ENCODE measurements at regions not wholly inside any gene's neighbourhood (a gene's known extent, or its start where the extent isn't known, plus 50 kb on each side); places are given as distances from the start of the nearest gene placed in this dataset.
A peak's percentile ranks its signal among the peaks of the same experiment; 100 is the strongest.
"Not testable (repeated sequence)": the region's sequence is repeated elsewhere in the genome, so short reads cannot be mapped to it uniquely, and the experiment has no call there.

GRCh38 chr2:238525990-238526389 lies 99.3 kb downstream of the ASB1 start:
- TF ChIP-seq POU6F1 (CRISPR knock-in tag; IDR thresholded peaks at IDR 0.05; ENCODE audit: borderline replicate concordance, low read depth), result no peak
- no peak for TF ChIP-seq CSDC2 (CRISPR knock-in tag; IDR thresholded peaks at IDR 0.05)
- no peak for TF ChIP-seq CREB5 (CRISPR knock-in tag; IDR thresholded peaks at IDR 0.05; ENCODE audit: low read depth)
- no peak for TF ChIP-seq PATZ1 (CRISPR knock-in tag; IDR thresholded peaks at IDR 0.05; ENCODE audit: borderline replicate concordance)
- no peak for TF ChIP-seq ESRRG (CRISPR knock-in tag; IDR thresholded peaks at IDR 0.05)
- no peak for TF ChIP-seq ZNF565 (CRISPR knock-in tag; conservative IDR thresholded peaks at IDR 0.05; ENCODE audit: low read depth)
- no peak for TF ChIP-seq SNAI2 (CRISPR knock-in tag; IDR thresholded peaks at IDR 0.05)
- no peak for TF ChIP-seq ZNF70 (CRISPR knock-in tag; IDR thresholded peaks at IDR 0.05)
- no peak for TF ChIP-seq ZFP3 (CRISPR knock-in tag; IDR thresholded peaks at IDR 0.05)
- no peak for ATAC-seq

- TF ChIP-seq SNAI2 (CRISPR knock-in tag; IDR thresholded peaks at IDR 0.05), result no peak
- TF ChIP-seq ARNTL (CRISPR knock-in tag; IDR thresholded peaks at IDR 0.05; ENCODE audit: borderline replicate concordance, low read depth), result no peak
- TF ChIP-seq ESRRG (CRISPR knock-in tag; IDR thresholded peaks at IDR 0.05), result no peak
- no peak for TF ChIP-seq ISL1 (CRISPR knock-in tag; IDR thresholded peaks at IDR 0.05)
- no peak for TF ChIP-seq ZC3H10 (CRISPR knock-in tag; IDR thresholded peaks at IDR 0.05)
- TF ChIP-seq TCF4 (CRISPR knock-in tag; IDR thresholded peaks at IDR 0.05; ENCODE audit: borderline replicate concordance), result no peak
- TF ChIP-seq TOX (CRISPR knock-in tag; IDR thresholded peaks at IDR 0.05; ENCODE audit: borderline replicate concordance), result no peak; the same call in 1 of the 2 replicates
- no peak for TF ChIP-seq ZNF70 (CRISPR knock-in tag; IDR thresholded peaks at IDR 0.05)
- no peak for TF ChIP-seq POU6F1 (CRISPR knock-in tag; IDR thresholded peaks at IDR 0.05; ENCODE audit: borderline replicate concordance, low read depth)
- no peak for TF ChIP-seq TSHZ2 (CRISPR knock-in tag; IDR thresholded peaks at IDR 0.05)
- peak; percentile 46 for ATAC-seq
Measured at GRCh38 chr2:238527565-238527964, 100.8 kb downstream of the ASB1 start.

GRCh38 chr2:238528953-238529781 lies 102.4 kb downstream of the ASB1 start:
- ATAC-seq, result peak; percentile 44; the same call in 2 of the 3 replicates
- TF ChIP-seq ZFP3 (CRISPR knock-in tag; IDR thresholded peaks at IDR 0.05) (no peak), TCF4 (CRISPR knock-in tag; IDR thresholded peaks at IDR 0.05; ENCODE audit: borderline replicate concordance) (no peak), PPARA (CRISPR knock-in tag; IDR thresholded peaks at IDR 0.05; ENCODE audit: borderline replicate concordance) (no peak), ISL1 (CRISPR knock-in tag; IDR thresholded peaks at IDR 0.05) (no peak), ZFP30 (CRISPR knock-in tag; IDR thresholded peaks at IDR 0.05) (no peak), TOX (CRISPR knock-in tag; IDR thresholded peaks at IDR 0.05; ENCODE audit: borderline replicate concordance) (no peak), OSR1 (CRISPR knock-in tag; IDR thresholded peaks at IDR 0.05) (no peak), ZC3H10 (CRISPR knock-in tag; IDR thresholded peaks at IDR 0.05) (no peak), ARNTL (CRISPR knock-in tag; IDR thresholded peaks at IDR 0.05; ENCODE audit: borderline replicate concordance, low read depth) (no peak), PATZ1 (CRISPR knock-in tag; IDR thresholded peaks at IDR 0.05; ENCODE audit: borderline replicate concordance) (no peak), POU6F1 (CRISPR knock-in tag; IDR thresholded peaks at IDR 0.05; ENCODE audit: borderline replicate concordance, low read depth) (no peak)

GRCh38 chr2:238531017-238531645 lies 104.4 kb downstream of the ASB1 start:
- ATAC-seq, result not testable (repeated sequence)

GRCh38 chr2:238543732-238544131 lies 117.0 kb downstream of the ASB1 start:
- ATAC-seq, result not testable (repeated sequence)
